Motor neuron (in vitro differentiated cells): ENCODE measurements at regions not wholly inside any gene's neighbourhood (a gene's known extent, or its start where the extent isn't known, plus 50 kb on each side); places are given as distances from the start of the nearest gene placed in this dataset.
A peak's percentile ranks its signal among the peaks of the same experiment; 100 is the strongest.

ENCODE experiments used
- ATAC-seq, 8 experiments: fragments of 200-7000 bp; cut with Tn5 transposase; replicated peaks in 6 of 8; 2 replicates each; pipeline ENCODE4 v1.8.0; 2021; ENCODE audit warnings: mild to moderate bottlenecking in 8 of 8, moderate library complexity in 8 of 8
- H3K27ac ChIP-seq, 2 donors: fragments of 250-450 bp; sonication (Bioruptor Pico); 2 replicates each; pipeline ENCODE4 v1.9.0; 2021; ENCODE audit warnings: antibody characterized with exemption in 2 of 2, mild to moderate bottlenecking in 2 of 2, moderate library complexity in 1 of 2
- H3K4me1 ChIP-seq, 2 donors: fragments of 250-450 bp; sonication (Bioruptor Pico); replicated peaks in 1 of 2; 2 replicates each; pipeline ENCODE4 v1.6.1; 2021; ENCODE audit warnings: antibody characterized with exemption in 2 of 2, mild to moderate bottlenecking in 2 of 2, moderate library complexity in 1 of 2
- H3K4me3 ChIP-seq, 5 donors: fragments of 250-450 bp; sonication (Bioruptor Pico); 2 replicates each; pipeline ENCODE4 v1.9.0; 2021; ENCODE audit warnings: antibody characterized with exemption in 5 of 5, mild to moderate bottlenecking in 5 of 5, moderate library complexity in 4 of 5
- WGBS, 10 experiments: fragments of 450-650 bp; shearing (Covaris generic); methylation state at CpG; one replicate each; pipeline ENCODE4 v1.0.0; 2022; 5-methylcytosine and 5-hydroxymethylcytosine counted together
- in situ Hi-C, 9 experiments: fragments of 400-800 bp; cut with MboI; loops; one replicate each; pipeline ENCODE4 v1.15.0; 2021; ENCODE audit warnings: low sequenced_read_pairs in 9 of 9, low pct_unique_long_range_greater_than_20kb in 2 of 9; ENCODE audit not compliant: unreplicated experiment in 9 of 9

- no peak for ATAC-seq
- Histone ChIP-seq H3K27ac (no peak overlapping the region), H3K4me1 (peaks cover 0 to 3% of the 10 kb centered on the region in 2 donors), H3K4me3 (no peak overlapping the region)
- 0 to 94% (median 80%) methylated on average over 1 to 4 of the region's 4 CpGs; no CpG with 5 or more reads in 1 of the 10 experiments for WGBS, 10 experiments
- in situ Hi-C loops: no loop called here
Observed at GRCh38 chr6:114592506-114592905, 249.7 kb upstream of the HS3ST5 start.

GRCh38 chr6:114588726-114589125 is 245.9 kb upstream of the HS3ST5 start:
- ATAC-seq: no peak
- Histone ChIP-seq H3K27ac (no peak overlapping the region), H3K4me3 (no peak overlapping the region), H3K4me1 (peaks cover 0 to 3% of the 10 kb centered on the region in 2 donors)
- whole genome bisulfite sequencing, 10 experiments: 3 to 96% (median 79%) methylated on average over 1 to 5 of the region's 5 CpGs
- in situ Hi-C loops: no loop called here

- Histone ChIP-seq H3K4me1 (peaks cover 0 to 3% of the 10 kb centered on the region in 2 donors), H3K27ac (no peak overlapping the region), H3K4me3 (no peak overlapping the region)
- 0 to 83% (median 32%) methylated on average over 1 to 2 of the region's 2 CpGs for WGBS, 10 experiments
- in situ Hi-C loops: no loop called here
- ATAC-seq: no peak
Observed at GRCh38 chr6:114586298-114586697, 243.5 kb upstream of the HS3ST5 start.

GRCh38 chr6:114581293-114581692 is 238.5 kb upstream of the HS3ST5 start:
- Histone ChIP-seq H3K27ac (no peak overlapping the region), H3K4me1 (no peaks in the 10 kb centered on the region), H3K4me3 (no peak overlapping the region)
- in situ Hi-C loops: no loop called here
- no peak for ATAC-seq
- WGBS, 10 experiments: 0 to 100% (median 81%) methylated on average over 1 to 2 of the region's 2 CpGs; no CpG with 5 or more reads in 4 of the 10 experiments

GRCh38 chr6:114580882-114581281 is 238.1 kb upstream of the HS3ST5 start:
- WGBS, 10 experiments: 0 to 92% (median 57%) methylated on average over 1 to 2 of the region's 3 CpGs; no CpG with 5 or more reads in 6 of the 10 experiments
- in situ Hi-C loops: no loop called here
- no peak overlapping the region for H3K4me3 ChIP-seq
- ATAC-seq: no peak
- no peaks in the 10 kb centered on the region for H3K4me1 ChIP-seq
- H3K27ac ChIP-seq: no peak overlapping the region

GRCh38 chr6:114579486-114579885 is 236.7 kb upstream of the HS3ST5 start:
- Histone ChIP-seq H3K27ac (no peak overlapping the region), H3K4me1 (no peaks in the 10 kb centered on the region), H3K4me3 (no peak overlapping the region)
- in situ Hi-C loops: no loop called here
- no peak for ATAC-seq

GRCh38 chr6:114577109-114577508 is 234.3 kb upstream of the HS3ST5 start:
- ATAC-seq: peak in 1 of 8 experiments; percentile 77
- 0 to 63% (median 38%) methylated on average over 1 of the region's 1 CpG; no CpG with 5 or more reads in 1 of the 10 experiments for WGBS, 10 experiments
- Histone ChIP-seq H3K4me1 (no peaks in the 10 kb centered on the region), H3K27ac (no peak overlapping the region), H3K4me3 (no peak overlapping the region)
- in situ Hi-C loops: no loop called here

GRCh38 chr6:114576330-114576729 is 233.5 kb upstream of the HS3ST5 start:
- ATAC-seq: peak in 1 of 8 experiments; percentile 51
- H3K4me1 ChIP-seq: no peaks in the 10 kb centered on the region
- in situ Hi-C loops: no loop called here
- 0 to 100% (median 68%) methylated on average over 2 to 4 of the region's 4 CpGs for WGBS, 10 experiments
- no peak overlapping the region for H3K27ac ChIP-seq
- H3K4me3 ChIP-seq: no peak overlapping the region

GRCh38 chr6:114569669-114570068 is 226.8 kb upstream of the HS3ST5 start:
- ATAC-seq: peak in 5 of 8 experiments; percentile 33 to 73 (median 71)
- Histone ChIP-seq H3K4me3 (no peak overlapping the region), H3K4me1 (no peaks in the 10 kb centered on the region), H3K27ac (no peak overlapping the region)
- in situ Hi-C loops: no loop called here
- WGBS, 10 experiments: 8 to 82% (median 44%) methylated on average over 1 to 3 of the region's 3 CpGs; no CpG with 5 or more reads in 1 of the 10 experiments

GRCh38 chr6:114564302-114564933 is 221.6 kb upstream of the HS3ST5 start:
- in situ Hi-C loops: no loop called here
- Histone ChIP-seq H3K27ac (no peak overlapping the region), H3K4me3 (no peak overlapping the region), H3K4me1 (no peaks in the 10 kb centered on the region)
- no peak for ATAC-seq
- WGBS, 10 experiments: 0 to 86% (median 64%) methylated on average over 2 to 9 of the region's 9 CpGs; no CpG with 5 or more reads in 1 of the 10 experiments

GRCh38 chr6:114559419-114559818 is 216.6 kb upstream of the HS3ST5 start:
- in situ Hi-C loops: no loop called here
- 0 to 67% (median 40%) methylated on average over 1 of the region's 1 CpG; no CpG with 5 or more reads in 3 of the 10 experiments for WGBS, 10 experiments
- Histone ChIP-seq H3K4me3 (no peak overlapping the region), H3K27ac (no peak overlapping the region), H3K4me1 (no peaks in the 10 kb centered on the region)
- ATAC-seq: peak in 5 of 8 experiments; percentile 47 to 98 (median 70)

- no peaks in the 10 kb centered on the region for H3K4me1 ChIP-seq
- in situ Hi-C loops: no loop called here
Observed at GRCh38 chr6:114558153-114558552, 215.3 kb upstream of the HS3ST5 start.

GRCh38 chr6:114556846-114557488 is 214.1 kb upstream of the HS3ST5 start:
- H3K27ac ChIP-seq: no peak overlapping the region
- in situ Hi-C loops: no loop called here
- ATAC-seq: no peak
- WGBS, 10 experiments: 0 to 88% (median 38%) methylated on average over 1 to 3 of the region's 3 CpGs; no CpG with 5 or more reads in 1 of the 10 experiments
- no peaks in the 10 kb centered on the region for H3K4me1 ChIP-seq
- no peak overlapping the region for H3K4me3 ChIP-seq

More at GRCh38 chr6:114558153-114558552, 215.3 kb upstream of the HS3ST5 start:
- H3K27ac ChIP-seq: no peak overlapping the region
- no peak for ATAC-seq
- no peak overlapping the region for H3K4me3 ChIP-seq

- Histone ChIP-seq H3K27ac (no peak overlapping the region), H3K4me3 (no peak overlapping the region), H3K4me1 (peaks cover 0 to 5% of the 10 kb centered on the region in 2 donors)
- in situ Hi-C loops: no loop called here
- ATAC-seq: peak in 4 of 8 experiments; percentile 27 to 63 (median 51)
- 8 to 100% (median 88%) methylated on average over 2 of the region's 2 CpGs; no CpG with 5 or more reads in 3 of the 10 experiments for WGBS, 10 experiments
Observed at GRCh38 chr6:114550316-114550715, 207.5 kb upstream of the HS3ST5 start.
